ENCODE measurements at regions not wholly inside any gene's neighbourhood (a gene's known extent, or its start where the extent isn't known, plus 50 kb on each side); places are given as distances from the start of the nearest gene placed in this dataset.

DNA sequence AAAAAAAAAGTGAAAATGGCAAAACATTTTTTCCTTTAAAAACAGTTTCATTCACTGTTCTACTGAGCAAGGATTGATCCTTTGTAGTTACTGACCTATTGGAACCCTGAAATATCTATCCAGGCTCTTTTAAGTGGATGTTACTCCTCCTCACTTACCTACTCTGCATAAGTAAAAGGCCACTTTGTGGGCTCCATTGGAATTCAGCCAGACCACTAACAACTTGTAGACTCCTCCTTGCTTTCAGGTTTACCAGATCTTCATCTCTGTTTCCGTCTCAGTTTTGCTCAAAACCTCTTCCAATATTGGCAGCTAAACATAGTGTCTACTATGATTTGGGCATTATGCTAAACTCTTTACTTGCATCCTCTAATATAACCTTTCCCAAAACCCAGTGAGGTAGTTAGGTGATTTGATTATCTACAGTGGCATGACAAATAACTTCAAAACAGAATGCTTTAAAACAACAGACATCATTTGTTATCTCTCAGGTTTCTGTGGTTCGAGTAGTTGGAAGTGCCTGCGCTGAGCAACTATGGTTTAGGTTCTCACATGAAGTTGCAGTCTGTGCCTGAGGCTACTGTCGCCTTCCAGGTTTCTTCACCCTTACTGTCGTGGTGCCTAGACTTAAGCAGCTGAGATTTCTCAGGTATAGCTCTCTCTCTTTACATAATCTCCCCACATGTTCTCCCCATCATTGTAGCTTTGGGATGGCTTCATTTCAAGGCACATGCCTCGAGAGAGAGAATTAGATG is 698.2 kb downstream of the REEP3 start:
- Mint-ChIP-seq H3K36me3 (ENCODE audit: low read depth) (no peaks in the 10 kb centered on the region), H3K9me3 (peaks cover 9% of the 10 kb centered on the region), H3K4me3 (no peak overlapping the region), H3K4me1 (no peaks in the 10 kb centered on the region), H3K27ac (no peak overlapping the region), H3K27me3 (no peaks in the 10 kb centered on the region)
- TF ChIP-seq CTCF (IDR thresholded peaks at IDR 0.05), result no peak
- POLR2A ChIA-PET, result no interaction called here
- intact Hi-C loops (cut with micrococcal nuclease), result no loop called here
- ATAC-seq (ENCODE audit: low read depth) (no peak), DNase-seq (no peak)
- CTCF ChIA-PET, result no interaction called here

GRCh38 chr10:64234489-64234888 is 713.3 kb downstream of the REEP3 start:
- no peaks in the 10 kb centered on the region for H3K9me3 Mint-ChIP-seq
- no peak for TF ChIP-seq CTCF (IDR thresholded peaks at IDR 0.05)
- CTCF ChIA-PET, result no interaction called here

GRCh38 chr10:64257704-64258103 is 736.5 kb downstream of the REEP3 start:
- Mint-ChIP-seq H3K9me3 (no peaks in the 10 kb centered on the region), H3K36me3 (ENCODE audit: low read depth) (no peaks in the 10 kb centered on the region), H3K4me1 (no peaks in the 10 kb centered on the region), H3K27ac (no peak overlapping the region), H3K27me3 (no peaks in the 10 kb centered on the region), H3K4me3 (no peak overlapping the region)
- intact Hi-C loops (cut with micrococcal nuclease), result no loop called here
- POLR2A ChIA-PET, result no interaction called here
- no peak for ATAC-seq (ENCODE audit: low read depth)
- no peak for DNase-seq
- CTCF ChIA-PET, result no interaction called here
- TF ChIP-seq CTCF (IDR thresholded peaks at IDR 0.05), result no peak

More at GRCh38 chr10:64234489-64234888, 713.3 kb downstream of the REEP3 start:
- no peak for DNase-seq
- intact Hi-C loops (cut with micrococcal nuclease), result no loop called here
- H3K4me3 Mint-ChIP-seq, result no peak overlapping the region
- no peak overlapping the region for H3K27ac Mint-ChIP-seq
- no peaks in the 10 kb centered on the region for H3K27me3 Mint-ChIP-seq
- H3K36me3 Mint-ChIP-seq (ENCODE audit: low read depth), result no peaks in the 10 kb centered on the region
- POLR2A ChIA-PET, result no interaction called here
- ATAC-seq (ENCODE audit: low read depth), result no peak
- H3K4me1 Mint-ChIP-seq, result no peaks in the 10 kb centered on the region

GRCh38 chr10:64261092-64261491 is 739.9 kb downstream of the REEP3 start:
- Mint-ChIP-seq H3K27me3 (no peaks in the 10 kb centered on the region), H3K27ac (no peak overlapping the region), H3K36me3 (ENCODE audit: low read depth) (no peaks in the 10 kb centered on the region), H3K4me3 (no peak overlapping the region), H3K9me3 (no peaks in the 10 kb centered on the region), H3K4me1 (no peaks in the 10 kb centered on the region)
- ChIA-PET POLR2A (no interaction called here), CTCF (no interaction called here)
- intact Hi-C loops (cut with micrococcal nuclease), result no loop called here
- no peak for TF ChIP-seq CTCF (IDR thresholded peaks at IDR 0.05)
- DNase-seq (no peak), ATAC-seq (ENCODE audit: low read depth) (no peak)

GRCh38 chr10:64261676-64262075 is 740.5 kb downstream of the REEP3 start:
- POLR2A ChIA-PET, result no interaction called here
- Mint-ChIP-seq H3K4me3 (no peak overlapping the region), H3K4me1 (no peaks in the 10 kb centered on the region), H3K9me3 (no peaks in the 10 kb centered on the region), H3K27me3 (no peaks in the 10 kb centered on the region), H3K36me3 (ENCODE audit: low read depth) (no peaks in the 10 kb centered on the region), H3K27ac (no peak overlapping the region)
- CTCF ChIA-PET, result no interaction called here
- no peak for DNase-seq
- TF ChIP-seq CTCF (IDR thresholded peaks at IDR 0.05), result no peak
- ATAC-seq (ENCODE audit: low read depth), result no peak
- intact Hi-C loops (cut with micrococcal nuclease), result no loop called here
